Endothelial cell (in vitro differentiated cells): ENCODE measurements at regions not wholly inside any gene's neighbourhood (a gene's known extent, or its start where the extent isn't known, plus 50 kb on each side); places are given as distances from the start of the nearest gene placed in this dataset.

ENCODE experiments used
- DNase-seq: peaks from one replicate; pipeline ENCODE4 v3.0.0; 2021; ENCODE audit warnings: low spot score
- H3K27ac Mint-ChIP-seq: one replicate; pipeline ENCODE4 v1.8.0; 2021; ENCODE audit warnings: mixed read lengths, inconsistent platforms; ENCODE audit not compliant: unreplicated experiment
- H3K27me3 Mint-ChIP-seq: one replicate; pipeline ENCODE4 v1.8.0; 2021; ENCODE audit warnings: mild to moderate bottlenecking, moderate library complexity, mixed read lengths, inconsistent platforms; ENCODE audit not compliant: unreplicated experiment
- H3K36me3 Mint-ChIP-seq: one replicate; pipeline ENCODE4 v1.8.0; 2021; ENCODE audit warnings: mild to moderate bottlenecking, low read depth, mixed read lengths, inconsistent platforms; ENCODE audit not compliant: unreplicated experiment
- H3K4me1 Mint-ChIP-seq: one replicate; pipeline ENCODE4 v1.8.0; 2021; ENCODE audit warnings: mild to moderate bottlenecking, mixed read lengths, inconsistent platforms; ENCODE audit not compliant: unreplicated experiment
- H3K4me3 Mint-ChIP-seq: one replicate; pipeline ENCODE4 v1.8.0; 2021; ENCODE audit warnings: mild to moderate bottlenecking, mixed read lengths, inconsistent platforms; ENCODE audit not compliant: unreplicated experiment
- H3K9me3 Mint-ChIP-seq: one replicate; pipeline ENCODE4 v1.8.0; 2021; ENCODE audit warnings: mixed read lengths, inconsistent platforms; ENCODE audit not compliant: unreplicated experiment
- CTCF ChIP-seq: fragments of 200-600 bp; sonication (generic); IDR thresholded peaks from one replicate; pipeline ENCODE4 v1.5.0; 2021; ENCODE audit warnings: antibody characterized with exemption; ENCODE audit not compliant: unreplicated experiment

DNA sequence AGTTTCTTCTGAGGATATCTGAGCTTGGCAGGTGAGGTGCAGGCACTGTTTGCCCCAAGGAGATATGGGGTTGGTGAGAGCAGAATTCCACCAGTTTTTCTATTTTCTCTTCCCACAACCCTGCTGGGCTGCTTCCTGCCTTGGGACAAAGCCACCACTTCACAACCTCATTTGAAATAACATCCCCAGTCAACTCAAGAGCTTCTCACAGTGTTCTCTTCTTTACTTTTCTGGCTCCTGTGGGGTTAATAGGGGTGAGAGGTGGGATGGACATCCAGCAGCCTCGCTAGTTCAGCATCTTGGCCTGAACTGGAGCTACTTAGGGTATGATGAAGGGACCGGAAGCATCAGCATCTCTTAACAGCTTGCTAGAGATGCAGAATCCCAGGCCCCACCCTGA lies 106.3 kb downstream of the SLC4A3 start:
- H3K27ac Mint-ChIP-seq, result no peak overlapping the region
- no peaks in the 10 kb centered on the region for H3K9me3 Mint-ChIP-seq
- H3K36me3 Mint-ChIP-seq, result no peaks in the 10 kb centered on the region
- no peak overlapping the region for H3K4me3 Mint-ChIP-seq
- no peak for DNase-seq
- no peaks in the 10 kb centered on the region for H3K4me1 Mint-ChIP-seq
- H3K27me3 Mint-ChIP-seq, result no peaks in the 10 kb centered on the region
- no peak for TF ChIP-seq CTCF

DNA sequence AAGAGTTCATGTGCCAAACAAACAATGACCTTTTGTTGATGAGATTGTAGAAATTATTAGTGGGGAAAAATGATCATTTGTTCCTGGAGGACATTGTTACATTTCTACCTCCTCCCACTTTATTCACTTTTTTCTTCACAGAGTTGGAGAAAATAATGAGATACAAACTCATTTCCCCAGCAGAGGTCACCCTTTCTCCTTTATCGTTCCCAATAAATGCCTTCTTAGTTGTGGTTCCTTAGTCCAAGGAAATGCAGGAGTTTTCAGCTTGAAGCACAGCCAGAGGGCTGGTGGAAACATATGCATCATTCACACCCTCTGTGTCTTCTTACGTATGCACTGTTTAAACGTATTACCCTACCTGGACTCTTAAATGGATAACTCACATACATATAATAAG lies 108.8 kb downstream of the SLC4A3 start:
- Mint-ChIP-seq H3K4me1 (no peaks in the 10 kb centered on the region), H3K4me3 (no peak overlapping the region), H3K36me3 (no peaks in the 10 kb centered on the region), H3K27ac (no peak overlapping the region), H3K27me3 (no peaks in the 10 kb centered on the region), H3K9me3 (no peaks in the 10 kb centered on the region)
- peak; percentile 63 for TF ChIP-seq CTCF
- peak; percentile 47 for DNase-seq

DNA sequence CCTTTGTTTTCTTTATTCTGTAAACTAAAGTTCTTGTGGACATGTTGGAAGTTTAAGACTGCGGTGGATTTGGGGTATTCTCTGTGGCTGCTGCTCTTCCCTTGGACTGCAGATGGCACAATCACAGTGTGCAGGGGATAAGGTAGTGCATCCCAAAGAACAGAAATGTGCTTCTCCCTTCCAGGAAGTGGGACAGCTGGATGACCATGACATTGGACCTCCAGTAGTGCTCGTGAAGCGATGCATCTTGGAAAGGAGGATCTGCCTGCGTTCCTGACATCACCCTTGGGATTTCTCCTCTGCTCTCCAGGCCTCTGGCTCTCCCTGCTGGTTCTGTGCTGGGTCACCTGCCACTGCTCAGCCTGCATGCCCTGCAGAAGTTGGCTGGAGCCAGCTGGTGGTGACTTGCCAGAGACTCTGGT lies 109.9 kb downstream of the SLC4A3 start:
- no peaks in the 10 kb centered on the region for H3K27me3 Mint-ChIP-seq
- no peaks in the 10 kb centered on the region for H3K36me3 Mint-ChIP-seq

DNA sequence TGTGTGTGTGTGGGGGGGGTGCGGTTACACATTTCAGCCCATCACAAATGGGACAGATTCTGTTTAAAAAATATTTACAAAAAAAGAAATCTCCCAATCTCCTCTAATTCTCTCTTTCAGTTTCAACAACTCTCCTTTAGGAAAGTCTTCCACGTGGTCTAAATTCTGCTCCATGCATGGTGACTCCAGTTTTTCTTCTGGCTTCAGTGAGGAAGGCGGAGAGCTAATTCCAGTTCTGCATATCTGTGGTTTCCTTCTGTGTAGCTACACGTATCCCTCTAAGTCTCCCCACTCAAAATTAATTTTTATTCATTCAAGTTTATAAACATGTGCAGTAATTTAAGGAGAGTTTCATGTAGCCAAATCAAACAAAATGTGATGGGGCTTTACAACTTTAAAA lies 111.6 kb downstream of the SLC4A3 start:
- no peaks in the 10 kb centered on the region for H3K27me3 Mint-ChIP-seq

More for the DNA sequence above, 109.9 kb downstream of the SLC4A3 start:
- Mint-ChIP-seq H3K27ac (no peak overlapping the region), H3K9me3 (no peaks in the 10 kb centered on the region), H3K4me1 (no peaks in the 10 kb centered on the region), H3K4me3 (no peak overlapping the region)
- TF ChIP-seq CTCF, result no peak
- peak; percentile 10 for DNase-seq

More for the DNA sequence above, 111.6 kb downstream of the SLC4A3 start:
- no peak overlapping the region for H3K4me3 Mint-ChIP-seq
- TF ChIP-seq CTCF, result no peak
- no peak overlapping the region for H3K27ac Mint-ChIP-seq
- H3K9me3 Mint-ChIP-seq, result no peaks in the 10 kb centered on the region
- DNase-seq, result no peak
- H3K36me3 Mint-ChIP-seq, result no peaks in the 10 kb centered on the region
- H3K4me1 Mint-ChIP-seq, result no peaks in the 10 kb centered on the region
